Spinal cord (tissue), 9 donors: ENCODE measurements at regions not wholly inside any gene's neighbourhood (a gene's known extent, or its start where the extent isn't known, plus 50 kb on each side); places are given as distances from the start of the nearest gene placed in this dataset.

Experiments used
- DNase-seq, 6 donors: peaks; one replicate each; pipeline versions ENCODE4 v3.0.0 to v3.0.0-alpha.2; 2013 to 2015; ENCODE audit warnings: low spot score in 6 of 6, low read depth in 4 of 6
- H3K27ac ChIP-seq: one replicate; pipeline ENCODE4 v1.5.1; 2013; ENCODE audit warnings: low read depth, low read length, control low read depth
- H3K27me3 ChIP-seq: one replicate; pipeline ENCODE4 v1.6.1; 2013; ENCODE audit warnings: low read length; ENCODE audit not compliant: control insufficient read depth, insufficient read depth
- H3K36me3 ChIP-seq: one replicate; pipeline ENCODE4 v1.6.1; 2013; ENCODE audit warnings: low read length; ENCODE audit not compliant: control insufficient read depth, insufficient read depth
- H3K4me1 ChIP-seq: one replicate; pipeline ENCODE4 v1.6.1; 2013; ENCODE audit warnings: low read length; ENCODE audit not compliant: control insufficient read depth, insufficient read depth
- H3K4me3 ChIP-seq: one replicate; pipeline ENCODE4 v1.5.1; 2013; ENCODE audit warnings: low read depth, low read length, control low read depth
- H3K9me3 ChIP-seq: one replicate; pipeline ENCODE4 v1.6.1; 2013; ENCODE audit warnings: low read length; ENCODE audit not compliant: control insufficient read depth, insufficient read depth
- WGBS: methylation state at CpG from one replicate; pipeline ENCODE4 v1.1.5; 2013; ENCODE audit warnings: missing lambda C conversion rate; ENCODE audit not compliant: insufficient coverage; 5-methylcytosine and 5-hydroxymethylcytosine counted together
- donor health status: healthy.

DNA sequence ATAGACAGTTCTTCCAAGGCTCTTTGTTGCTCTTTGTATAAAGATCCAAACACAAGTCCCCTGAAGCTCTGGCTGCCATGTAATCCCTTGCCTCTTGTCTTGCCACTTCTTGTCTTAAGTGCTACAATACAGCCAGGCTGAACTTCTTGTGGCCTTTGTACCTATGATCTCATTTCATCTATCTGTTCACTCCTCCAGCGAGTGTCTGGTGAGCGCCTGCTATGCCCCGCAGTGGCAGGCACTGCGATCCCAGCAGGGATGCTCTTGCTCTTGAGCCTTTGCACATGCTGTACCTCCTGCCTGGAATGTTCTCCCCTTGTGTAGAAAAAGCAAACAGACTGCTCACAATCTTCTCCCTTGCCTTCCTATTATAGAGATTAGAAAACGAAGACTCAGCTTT is 81.9 kb upstream of the ADPGK start:
- WGBS = 90% methylated on average over 4 of the region's 5 CpGs
- Histone ChIP-seq H3K27ac (no peak overlapping the region), H3K4me1 (no peaks in the 10 kb centered on the region), H3K9me3 (no peaks in the 10 kb centered on the region), H3K4me3 (no peak overlapping the region), H3K36me3 (no peaks in the 10 kb centered on the region), H3K27me3 (no peaks in the 10 kb centered on the region)
- no peak for DNase-seq

DNA sequence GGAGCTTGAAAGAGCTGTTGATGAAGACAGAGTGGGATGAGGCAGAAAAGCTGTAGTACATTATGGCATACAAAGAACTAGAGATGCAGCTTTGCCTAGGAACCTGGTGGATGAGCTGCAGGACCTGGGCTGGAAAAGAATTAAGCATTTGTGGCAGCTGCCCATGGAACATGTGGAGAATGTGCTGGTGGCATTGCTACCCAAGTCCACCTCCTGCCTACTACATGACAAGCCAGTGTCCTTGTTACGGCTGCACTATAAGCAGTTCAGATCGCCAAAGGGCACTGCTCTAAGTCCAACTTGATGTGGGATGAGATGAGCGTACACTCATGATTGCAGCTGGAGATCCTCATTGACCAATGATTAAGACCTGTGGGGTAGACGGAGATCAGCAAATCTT is 81.1 kb upstream of the ADPGK start:
- H3K36me3 ChIP-seq = no peaks in the 10 kb centered on the region
- H3K4me1 ChIP-seq = peaks cover 1% of the 10 kb centered on the region
- no peak for DNase-seq
- H3K4me3 ChIP-seq = no peak overlapping the region
- H3K9me3 ChIP-seq = no peaks in the 10 kb centered on the region
- H3K27me3 ChIP-seq = no peaks in the 10 kb centered on the region
- WGBS = 100% methylated on average over 1 of the region's 4 CpGs
- H3K27ac ChIP-seq = no peak overlapping the region

- H3K4me1 ChIP-seq = peaks cover 13% of the 10 kb centered on the region
- no peak for DNase-seq
- WGBS = 98% methylated on average over 2 of the region's 2 CpGs
Observed at GRCh38 chr15:72861354-72861910, 77.9 kb upstream of the ADPGK start.

GRCh38 chr15:72859757-72860145 is 76.2 kb upstream of the ADPGK start:
- Histone ChIP-seq H3K27ac (no peak overlapping the region), H3K36me3 (no peaks in the 10 kb centered on the region), H3K27me3 (no peaks in the 10 kb centered on the region), H3K4me1 (peaks cover 13% of the 10 kb centered on the region), H3K9me3 (no peaks in the 10 kb centered on the region), H3K4me3 (no peak overlapping the region)
- no peak for DNase-seq
- 84% methylated on average over 8 of the region's 9 CpGs for whole genome bisulfite sequencing

More at GRCh38 chr15:72861354-72861910, 77.9 kb upstream of the ADPGK start:
- no peaks in the 10 kb centered on the region for H3K9me3 ChIP-seq
- H3K27ac ChIP-seq = no peak overlapping the region
- no peak overlapping the region for H3K4me3 ChIP-seq
- H3K36me3 ChIP-seq = no peaks in the 10 kb centered on the region
- H3K27me3 ChIP-seq = no peaks in the 10 kb centered on the region

- H3K27ac ChIP-seq = no peak overlapping the region
- peak in 2 of 6 donors; percentile 17 to 56 for DNase-seq
- no peaks in the 10 kb centered on the region for H3K9me3 ChIP-seq
- H3K27me3 ChIP-seq = no peaks in the 10 kb centered on the region
- no peaks in the 10 kb centered on the region for H3K36me3 ChIP-seq
- no peak overlapping the region for H3K4me3 ChIP-seq
- peaks cover 13% of the 10 kb centered on the region for H3K4me1 ChIP-seq
- WGBS = 70% methylated on average over 7 of the region's 10 CpGs
Observed at GRCh38 chr15:72859017-72859756, 75.6 kb upstream of the ADPGK start.

DNA sequence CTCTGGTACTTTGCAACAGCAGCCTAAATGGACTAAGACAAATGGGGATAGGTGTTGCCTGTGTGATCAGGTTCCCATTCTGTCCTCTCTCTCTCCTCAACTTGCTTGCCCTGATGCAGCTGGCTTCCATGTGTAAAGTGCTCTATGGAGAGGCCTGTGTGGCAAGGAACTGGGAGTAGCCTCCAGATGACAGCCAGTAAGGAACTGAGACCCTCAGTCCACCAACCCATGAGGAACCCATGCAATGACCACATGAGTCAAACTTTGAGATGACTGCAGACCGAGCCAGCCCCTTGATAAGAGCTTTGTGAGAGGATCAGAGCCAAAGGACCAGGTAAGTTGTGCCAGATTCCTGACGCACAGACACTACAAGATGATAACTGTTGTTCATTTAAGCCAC is 74.6 kb upstream of the ADPGK start:
- H3K4me1 ChIP-seq = peaks cover 13% of the 10 kb centered on the region

GRCh38 chr15:72857331-72858063 is 73.9 kb upstream of the ADPGK start:
- peaks cover 13% of the 10 kb centered on the region for H3K4me1 ChIP-seq
- H3K27ac ChIP-seq = no peak overlapping the region
- no peak overlapping the region for H3K4me3 ChIP-seq
- H3K9me3 ChIP-seq = no peaks in the 10 kb centered on the region
- DNase-seq = no peak
- no peaks in the 10 kb centered on the region for H3K27me3 ChIP-seq
- no peaks in the 10 kb centered on the region for H3K36me3 ChIP-seq
- WGBS = 88% methylated on average over 6 of the region's 9 CpGs

More for the DNA sequence above, 74.6 kb upstream of the ADPGK start:
- Histone ChIP-seq H3K9me3 (no peaks in the 10 kb centered on the region), H3K4me3 (no peak overlapping the region), H3K27me3 (no peaks in the 10 kb centered on the region), H3K36me3 (no peaks in the 10 kb centered on the region), H3K27ac (no peak overlapping the region)
- no CpG with 5 or more reads among the region's 2 CpGs for WGBS
- DNase-seq = no peak

DNA sequence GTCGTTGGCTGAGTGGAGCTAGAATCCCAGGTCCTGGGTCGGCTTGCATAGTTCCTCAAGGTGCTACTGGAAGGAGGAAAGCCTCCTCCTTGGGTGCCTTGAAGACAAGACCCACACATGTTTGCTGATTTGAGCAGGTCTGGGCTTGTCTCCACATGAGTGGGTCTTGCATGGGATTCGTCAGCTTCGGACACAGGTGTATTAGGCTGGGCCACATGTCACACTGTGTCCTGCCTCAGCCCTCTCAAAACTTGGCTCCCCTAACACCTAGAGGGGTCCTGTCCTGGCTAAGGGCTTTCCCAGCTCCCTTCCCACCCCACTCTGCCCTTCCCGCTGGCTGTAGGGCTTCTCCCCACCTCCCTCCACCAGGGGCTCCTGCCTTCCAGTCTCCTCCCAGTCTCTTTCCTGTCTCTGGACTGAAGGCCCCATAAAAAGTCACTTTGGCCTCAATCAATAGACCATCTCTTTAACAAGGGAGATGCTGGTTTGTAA is 73.0 kb upstream of the ADPGK start:
- WGBS = 76% methylated on average over 5 of the region's 5 CpGs
- no peak for DNase-seq
- Histone ChIP-seq H3K4me1 (peaks cover 13% of the 10 kb centered on the region), H3K4me3 (no peak overlapping the region), H3K27me3 (no peaks in the 10 kb centered on the region), H3K36me3 (no peaks in the 10 kb centered on the region), H3K9me3 (no peaks in the 10 kb centered on the region), H3K27ac (no peak overlapping the region)

DNA sequence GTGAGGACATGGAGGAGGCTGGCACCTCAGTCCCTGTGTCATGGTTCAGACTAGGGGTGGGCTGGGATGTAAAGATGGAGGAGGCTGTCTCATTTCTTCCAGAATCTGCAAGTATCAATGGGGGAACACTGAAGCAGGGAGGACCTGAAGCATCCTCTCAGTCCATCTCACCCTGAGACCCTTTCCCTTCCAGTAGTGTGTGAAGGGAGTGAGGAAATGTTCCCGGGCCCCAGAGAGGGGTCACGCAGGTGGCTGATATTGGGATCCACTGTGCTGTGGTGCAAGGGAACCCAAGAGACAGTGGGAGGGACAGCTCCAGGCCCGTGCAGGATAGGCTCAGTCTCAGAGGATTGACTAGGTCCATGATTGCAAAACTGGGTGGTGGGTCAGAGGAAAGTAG is 72.2 kb upstream of the ADPGK start:
- peaks cover 13% of the 10 kb centered on the region for H3K4me1 ChIP-seq
- no peak overlapping the region for H3K27ac ChIP-seq
- H3K27me3 ChIP-seq = no peaks in the 10 kb centered on the region
- no peaks in the 10 kb centered on the region for H3K9me3 ChIP-seq
- 60% methylated on average over 3 of the region's 3 CpGs for WGBS
- H3K36me3 ChIP-seq = no peaks in the 10 kb centered on the region
- DNase-seq = no peak
- H3K4me3 ChIP-seq = no peak overlapping the region
